ENCODE measurements at regions not wholly inside any gene's neighbourhood (a gene's known extent, or its start where the extent isn't known, plus 50 kb on each side); places are given as distances from the start of the nearest gene placed in this dataset.

DNA sequence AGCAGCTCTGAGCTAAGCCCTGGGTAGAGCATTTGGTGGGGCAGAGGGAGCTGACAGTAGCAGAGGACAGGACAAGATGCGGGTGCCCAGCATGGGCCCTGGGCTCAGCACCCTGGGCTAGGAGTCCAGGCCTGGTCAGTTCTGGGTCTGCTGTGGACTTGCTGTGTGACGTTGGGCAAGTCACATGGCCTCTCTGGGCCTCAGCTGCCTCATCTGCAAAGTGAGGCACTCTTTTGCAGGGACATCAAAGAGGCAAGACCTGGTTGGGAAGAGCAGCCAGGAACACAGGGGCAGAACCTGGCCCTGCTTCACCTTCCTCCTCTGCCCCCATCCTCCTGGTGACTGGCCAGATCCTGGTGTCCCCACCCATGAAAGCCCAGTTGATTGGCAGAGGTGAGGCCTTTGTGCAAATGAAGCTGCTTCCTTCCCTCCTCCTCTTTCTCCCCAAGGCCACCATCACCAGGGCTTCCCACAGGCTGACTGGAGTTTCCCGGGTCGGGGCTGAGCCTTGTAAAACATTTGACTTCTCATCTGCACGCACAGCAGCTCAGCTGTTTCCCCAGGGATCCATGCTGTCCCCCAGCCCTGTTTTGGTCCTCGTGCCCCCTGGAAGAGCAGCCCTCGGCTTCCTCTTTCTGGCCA lies 350.5 kb downstream of the MATN1 start:
- no peaks in the 10 kb centered on the region for H3K9me2 ChIP-seq (ENCODE audit: insufficient read depth)
- no peaks in the 10 kb centered on the region for H4K20me1 ChIP-seq (ENCODE audit: insufficient read depth)
- intact Hi-C loops (cut with micrococcal nuclease) = no loop called here
- no peak overlapping the region for H3K4me3 ChIP-seq (replicated peaks in 1 of 2; ENCODE audit: low read depth in 1 of 2, low read length in 2 of 2)
- ChIA-PET RAD21 (ENCODE audit: low non-redundant PET in 1 of 2, low total read pairs in 2 of 2, uncharacterized antibody in 2 of 2, unreplicated experiment in 2 of 2) (no interaction called here), CTCF (no interaction called here), POLR2A (interaction anchor here (1.5 kb wide), 1 partner anchor 9 kb away, joined by 3 read pairs; no protein-coding TSS in a partner anchor)
- H3K4me2 ChIP-seq (ENCODE audit: low read length) = no peak overlapping the region
- H3K27ac ChIP-seq (ENCODE audit: low read depth, low read length) = no peak overlapping the region
- no peaks in the 10 kb centered on the region for H3K36me3 ChIP-seq (ENCODE audit: control insufficient read depth in 1 of 2, insufficient read depth in 2 of 2, low read length in 2 of 2)
- BruUV-seq (replicated peaks) = no TSS peak
- no peaks in the 10 kb centered on the region for H3K79me2 ChIP-seq (ENCODE audit: insufficient read depth, low read length)
- H3K27me3 ChIP-seq (ENCODE audit: insufficient read depth, low read length) = no peaks in the 10 kb centered on the region
- H2AFZ ChIP-seq (ENCODE audit: low read depth, low read length, poor library complexity, severe bottlenecking) = no peak overlapping the region
- H3K4me1 ChIP-seq (ENCODE audit: control insufficient read depth in 1 of 2, insufficient read depth in 2 of 2, low read length in 2 of 2) = no peaks in the 10 kb centered on the region
- no peaks in the 10 kb centered on the region for H3K9me3 ChIP-seq (ENCODE audit: control insufficient read depth in 1 of 2, insufficient read depth in 1 of 2, low read depth in 1 of 2, low read length in 2 of 2)
- DNase-seq (ENCODE audit: low read depth, low spot score) (no peak), ATAC-seq (peak; percentile 73)
- no peak overlapping the region for H3K9ac ChIP-seq (ENCODE audit: low read length)
- TF ChIP-seq, protein P1, sequence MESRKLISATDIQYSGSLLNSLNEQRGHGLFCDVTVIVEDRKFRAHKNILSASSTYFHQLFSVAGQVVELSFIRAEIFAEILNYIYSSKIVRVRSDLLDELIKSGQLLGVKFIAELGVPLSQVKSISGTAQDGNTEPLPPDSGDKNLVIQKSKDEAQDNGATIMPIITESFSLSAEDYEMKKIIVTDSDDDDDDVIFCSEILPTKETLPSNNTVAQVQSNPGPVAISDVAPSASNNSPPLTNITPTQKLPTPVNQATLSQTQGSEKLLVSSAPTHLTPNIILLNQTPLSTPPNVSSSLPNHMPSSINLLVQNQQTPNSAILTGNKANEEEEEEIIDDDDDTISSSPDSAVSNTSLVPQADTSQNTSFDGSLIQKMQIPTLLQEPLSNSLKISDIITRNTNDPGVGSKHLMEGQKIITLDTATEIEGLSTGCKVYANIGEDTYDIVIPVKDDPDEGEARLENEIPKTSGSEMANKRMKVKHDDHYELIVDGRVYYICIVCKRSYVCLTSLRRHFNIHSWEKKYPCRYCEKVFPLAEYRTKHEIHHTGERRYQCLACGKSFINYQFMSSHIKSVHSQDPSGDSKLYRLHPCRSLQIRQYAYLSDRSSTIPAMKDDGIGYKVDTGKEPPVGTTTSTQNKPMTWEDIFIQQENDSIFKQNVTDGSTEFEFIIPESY (IDR thresholded peaks at IDR 0.05; ENCODE audit: extremely low read depth, insufficient replicate concordance, low read length) = no peak
- TF ChIP-seq JUND (IDR thresholded peaks at IDR 0.05) (no peak), CEBPB (IDR thresholded peaks at IDR 0.05; ENCODE audit: low read depth) (no peak), RAD21 (IDR thresholded peaks at IDR 0.05; ENCODE audit: low read depth) (no peak), FOSL1 (IDR thresholded peaks at IDR 0.05; ENCODE audit: low read depth) (no peak)
- TF ChIP-seq, protein P2, sequence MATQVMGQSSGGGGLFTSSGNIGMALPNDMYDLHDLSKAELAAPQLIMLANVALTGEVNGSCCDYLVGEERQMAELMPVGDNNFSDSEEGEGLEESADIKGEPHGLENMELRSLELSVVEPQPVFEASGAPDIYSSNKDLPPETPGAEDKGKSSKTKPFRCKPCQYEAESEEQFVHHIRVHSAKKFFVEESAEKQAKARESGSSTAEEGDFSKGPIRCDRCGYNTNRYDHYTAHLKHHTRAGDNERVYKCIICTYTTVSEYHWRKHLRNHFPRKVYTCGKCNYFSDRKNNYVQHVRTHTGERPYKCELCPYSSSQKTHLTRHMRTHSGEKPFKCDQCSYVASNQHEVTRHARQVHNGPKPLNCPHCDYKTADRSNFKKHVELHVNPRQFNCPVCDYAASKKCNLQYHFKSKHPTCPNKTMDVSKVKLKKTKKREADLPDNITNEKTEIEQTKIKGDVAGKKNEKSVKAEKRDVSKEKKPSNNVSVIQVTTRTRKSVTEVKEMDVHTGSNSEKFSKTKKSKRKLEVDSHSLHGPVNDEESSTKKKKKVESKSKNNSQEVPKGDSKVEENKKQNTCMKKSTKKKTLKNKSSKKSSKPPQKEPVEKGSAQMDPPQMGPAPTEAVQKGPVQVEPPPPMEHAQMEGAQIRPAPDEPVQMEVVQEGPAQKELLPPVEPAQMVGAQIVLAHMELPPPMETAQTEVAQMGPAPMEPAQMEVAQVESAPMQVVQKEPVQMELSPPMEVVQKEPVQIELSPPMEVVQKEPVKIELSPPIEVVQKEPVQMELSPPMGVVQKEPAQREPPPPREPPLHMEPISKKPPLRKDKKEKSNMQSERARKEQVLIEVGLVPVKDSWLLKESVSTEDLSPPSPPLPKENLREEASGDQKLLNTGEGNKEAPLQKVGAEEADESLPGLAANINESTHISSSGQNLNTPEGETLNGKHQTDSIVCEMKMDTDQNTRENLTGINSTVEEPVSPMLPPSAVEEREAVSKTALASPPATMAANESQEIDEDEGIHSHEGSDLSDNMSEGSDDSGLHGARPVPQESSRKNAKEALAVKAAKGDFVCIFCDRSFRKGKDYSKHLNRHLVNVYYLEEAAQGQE (IDR thresholded peaks at IDR 0.05; ENCODE audit: low read depth) = no peak

All from HCT116 (cell line).